ENCODE measurements at regions not wholly inside any gene's neighbourhood (a gene's known extent, or its start where the extent isn't known, plus 50 kb on each side); places are given as distances from the start of the nearest gene placed in this dataset.
"Not testable (repeated sequence)": the region's sequence is repeated elsewhere in the genome, so short reads cannot be mapped to it uniquely, and the experiment has no call there.

GRCh38 chr2:82796132-82796531 lies 1662.9 kb downstream of the SUCLG1 start:
- DNase-seq (ENCODE audit: low spot score) = no peak

GRCh38 chr2:82795446-82795845 lies 1663.6 kb downstream of the SUCLG1 start:
- no peak for DNase-seq (ENCODE audit: low spot score)

- DNase-seq (ENCODE audit: low spot score) = no peak
Measured at GRCh38 chr2:82793711-82794435, 1665.2 kb downstream of the SUCLG1 start.

GRCh38 chr2:82792316-82792715 lies 1666.8 kb downstream of the SUCLG1 start:
- no peak for DNase-seq (ENCODE audit: low spot score)

- no peak for DNase-seq (ENCODE audit: low spot score)
Measured at GRCh38 chr2:82790206-82791021, 1668.7 kb downstream of the SUCLG1 start.

- DNase-seq (ENCODE audit: low spot score) = no peak
Measured at GRCh38 chr2:82789851-82790205, 1669.3 kb downstream of the SUCLG1 start.

- no peak for DNase-seq (ENCODE audit: low spot score)
Measured at GRCh38 chr2:82781176-82781915, 1677.7 kb downstream of the SUCLG1 start.

GRCh38 chr2:82780050-82780449 lies 1679.0 kb downstream of the SUCLG1 start:
- no peak for DNase-seq (ENCODE audit: low spot score)

GRCh38 chr2:82752396-82752795 lies 1706.7 kb downstream of the SUCLG1 start:
- no peak for DNase-seq (ENCODE audit: low spot score)

GRCh38 chr2:82748653-82749052 lies 1710.4 kb downstream of the SUCLG1 start:
- no peak for DNase-seq (ENCODE audit: low spot score)

GRCh38 chr2:82740527-82740926 lies 1718.6 kb downstream of the SUCLG1 start:
- no peak for DNase-seq (ENCODE audit: low spot score)

GRCh38 chr2:82737965-82738364 lies 1721.1 kb downstream of the SUCLG1 start:
- not testable (repeated sequence) for DNase-seq (ENCODE audit: low spot score)

- no peak for DNase-seq (ENCODE audit: low spot score)
Measured at GRCh38 chr2:82735336-82735735, 1723.7 kb downstream of the SUCLG1 start.

GRCh38 chr2:82731824-82732223 lies 1727.3 kb downstream of the SUCLG1 start:
- no peak for DNase-seq (ENCODE audit: low spot score)

- no peak for DNase-seq (ENCODE audit: low spot score)
Measured at GRCh38 chr2:82730811-82731210, 1728.3 kb downstream of the SUCLG1 start.

- no peak for DNase-seq (ENCODE audit: low spot score)
Measured at GRCh38 chr2:82728090-82728489, 1731.0 kb downstream of the SUCLG1 start.

GRCh38 chr2:82708681-82709080 lies 1750.4 kb downstream of the SUCLG1 start:
- no peak for DNase-seq (ENCODE audit: low spot score)

- no peak for DNase-seq (ENCODE audit: low spot score)
Measured at GRCh38 chr2:82697231-82697630, 1761.8 kb downstream of the SUCLG1 start.

GRCh38 chr2:82694431-82694830 lies 1764.6 kb downstream of the SUCLG1 start:
- no peak for DNase-seq (ENCODE audit: low spot score)

GRCh38 chr2:82690757-82691411 lies 1768.2 kb downstream of the SUCLG1 start:
- DNase-seq (ENCODE audit: low spot score) = no peak

- no peak for DNase-seq (ENCODE audit: low spot score)
Measured at GRCh38 chr2:82675186-82675585, 1783.9 kb downstream of the SUCLG1 start.

GRCh38 chr2:82674652-82675051 lies 1784.4 kb downstream of the SUCLG1 start:
- no peak for DNase-seq (ENCODE audit: low spot score)

Measured in ecto neural progenitor cell (in vitro differentiated cells).